ENCODE measurements at regions not wholly inside any gene's neighbourhood (a gene's known extent, or its start where the extent isn't known, plus 50 kb on each side); places are given as distances from the start of the nearest gene placed in this dataset.

DNA sequence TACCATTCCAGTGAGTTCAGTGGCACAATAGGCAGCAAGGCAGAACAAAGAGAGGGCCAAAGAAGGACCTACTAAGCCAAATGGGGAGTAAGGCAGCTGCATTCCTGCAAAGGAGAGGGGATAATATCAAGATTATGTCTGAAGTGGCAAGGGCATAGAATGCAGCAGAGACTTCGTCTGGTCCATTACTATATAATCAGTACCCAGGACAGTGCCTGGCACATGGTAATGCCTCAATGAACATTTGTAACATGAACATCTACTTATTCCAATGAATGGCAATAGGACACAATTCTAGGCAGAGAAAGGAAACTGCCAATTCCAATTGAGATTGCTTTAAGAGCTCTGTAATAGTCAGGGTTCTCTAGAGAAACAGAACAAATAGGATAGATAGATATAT, 82.1 kb upstream of the STAC start (continued):
- TF ChIP-seq TSHZ2 (CRISPR knock-in tag; IDR thresholded peaks at IDR 0.05) (no peak), ZFP3 (CRISPR knock-in tag; IDR thresholded peaks at IDR 0.05) (no peak), PPARA (CRISPR knock-in tag; IDR thresholded peaks at IDR 0.05; ENCODE audit: borderline replicate concordance) (no peak), ZNF70 (CRISPR knock-in tag; IDR thresholded peaks at IDR 0.05) (no peak), GLIS3 (CRISPR knock-in tag; IDR thresholded peaks at IDR 0.05) (no peak), BACH2 (CRISPR knock-in tag; IDR thresholded peaks at IDR 0.05; ENCODE audit: borderline replicate concordance) (no peak), SNAI2 (CRISPR knock-in tag; IDR thresholded peaks at IDR 0.05) (no peak), OSR1 (CRISPR knock-in tag; IDR thresholded peaks at IDR 0.05) (no peak), ESRRG (CRISPR knock-in tag; IDR thresholded peaks at IDR 0.05) (no peak), ISL1 (CRISPR knock-in tag; IDR thresholded peaks at IDR 0.05) (no peak), ZFP30 (CRISPR knock-in tag; IDR thresholded peaks at IDR 0.05) (no peak), TOX (CRISPR knock-in tag; IDR thresholded peaks at IDR 0.05; ENCODE audit: borderline replicate concordance) (no peak), ZNF565 (CRISPR knock-in tag; conservative IDR thresholded peaks at IDR 0.05; ENCODE audit: low read depth) (no peak)
- TF ChIP-seq, protein P1, sequence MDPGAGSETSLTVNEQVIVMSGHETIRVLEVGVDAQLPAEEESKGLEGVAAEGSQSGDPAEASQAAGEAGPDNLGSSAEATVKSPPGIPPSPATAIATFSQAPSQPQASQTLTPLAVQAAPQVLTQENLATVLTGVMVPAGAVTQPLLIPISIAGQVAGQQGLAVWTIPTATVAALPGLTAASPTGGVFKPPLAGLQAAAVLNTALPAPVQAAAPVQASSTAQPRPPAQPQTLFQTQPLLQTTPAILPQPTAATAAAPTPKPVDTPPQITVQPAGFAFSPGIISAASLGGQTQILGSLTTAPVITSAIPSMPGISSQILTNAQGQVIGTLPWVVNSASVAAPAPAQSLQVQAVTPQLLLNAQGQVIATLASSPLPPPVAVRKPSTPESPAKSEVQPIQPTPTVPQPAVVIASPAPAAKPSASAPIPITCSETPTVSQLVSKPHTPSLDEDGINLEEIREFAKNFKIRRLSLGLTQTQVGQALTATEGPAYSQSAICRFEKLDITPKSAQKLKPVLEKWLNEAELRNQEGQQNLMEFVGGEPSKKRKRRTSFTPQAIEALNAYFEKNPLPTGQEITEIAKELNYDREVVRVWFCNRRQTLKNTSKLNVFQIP (CRISPR knock-in tag; IDR thresholded peaks at IDR 0.05; ENCODE audit: borderline replicate concordance, low read depth) = no peak

DNA sequence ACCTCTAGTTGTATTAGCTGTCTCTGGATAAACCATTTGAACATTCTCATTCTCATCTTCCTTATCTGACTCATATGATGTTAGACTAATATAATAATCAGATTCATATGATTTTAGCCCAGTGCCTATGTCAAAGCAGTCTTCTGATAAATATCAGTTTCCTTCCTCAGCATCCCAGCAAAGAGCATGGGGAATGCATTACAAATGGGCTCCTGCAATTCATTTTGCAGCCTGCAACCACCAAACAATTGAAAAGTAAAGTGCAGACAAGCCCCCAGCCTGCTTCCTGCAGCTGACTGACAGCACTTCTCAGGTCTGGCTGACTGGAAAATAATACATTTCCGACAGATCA, 78.2 kb upstream of the STAC start:
- ATAC-seq = peak; percentile 91
- TF ChIP-seq ZFP3 (CRISPR knock-in tag; IDR thresholded peaks at IDR 0.05) = no peak
- TF ChIP-seq ISL1 (CRISPR knock-in tag; IDR thresholded peaks at IDR 0.05) = peak; percentile 19; the same call in 1 of the 2 replicates

GRCh38 chr3:36302626-36303025, 77.7 kb upstream of the STAC start:
- ATAC-seq = peak; percentile 63
- no peak for TF ChIP-seq ARNTL (CRISPR knock-in tag; IDR thresholded peaks at IDR 0.05; ENCODE audit: borderline replicate concordance, low read depth)
- TF ChIP-seq SNAI2 (CRISPR knock-in tag; IDR thresholded peaks at IDR 0.05) = no peak
- no peak for TF ChIP-seq ZFP3 (CRISPR knock-in tag; IDR thresholded peaks at IDR 0.05)
- TF ChIP-seq OSR1 (CRISPR knock-in tag; IDR thresholded peaks at IDR 0.05) = no peak
- TF ChIP-seq ZNF8 (CRISPR knock-in tag; IDR thresholded peaks at IDR 0.05) = no peak
- TF ChIP-seq, protein P2, sequence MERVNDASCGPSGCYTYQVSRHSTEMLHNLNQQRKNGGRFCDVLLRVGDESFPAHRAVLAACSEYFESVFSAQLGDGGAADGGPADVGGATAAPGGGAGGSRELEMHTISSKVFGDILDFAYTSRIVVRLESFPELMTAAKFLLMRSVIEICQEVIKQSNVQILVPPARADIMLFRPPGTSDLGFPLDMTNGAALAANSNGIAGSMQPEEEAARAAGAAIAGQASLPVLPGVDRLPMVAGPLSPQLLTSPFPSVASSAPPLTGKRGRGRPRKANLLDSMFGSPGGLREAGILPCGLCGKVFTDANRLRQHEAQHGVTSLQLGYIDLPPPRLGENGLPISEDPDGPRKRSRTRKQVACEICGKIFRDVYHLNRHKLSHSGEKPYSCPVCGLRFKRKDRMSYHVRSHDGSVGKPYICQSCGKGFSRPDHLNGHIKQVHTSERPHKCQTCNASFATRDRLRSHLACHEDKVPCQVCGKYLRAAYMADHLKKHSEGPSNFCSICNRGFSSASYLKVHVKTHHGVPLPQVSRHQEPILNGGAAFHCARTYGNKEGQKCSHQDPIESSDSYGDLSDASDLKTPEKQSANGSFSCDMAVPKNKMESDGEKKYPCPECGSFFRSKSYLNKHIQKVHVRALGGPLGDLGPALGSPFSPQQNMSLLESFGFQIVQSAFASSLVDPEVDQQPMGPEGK (CRISPR knock-in tag; IDR thresholded peaks at IDR 0.05; ENCODE audit: borderline replicate concordance) = no peak

- ATAC-seq = no peak
- TF ChIP-seq BACH2 (CRISPR knock-in tag; IDR thresholded peaks at IDR 0.05; ENCODE audit: borderline replicate concordance) (no peak), RARB (CRISPR knock-in tag; IDR thresholded peaks at IDR 0.05) (no peak), CSDC2 (CRISPR knock-in tag; IDR thresholded peaks at IDR 0.05) (no peak), SNAI2 (CRISPR knock-in tag; IDR thresholded peaks at IDR 0.05) (no peak), TOX (CRISPR knock-in tag; IDR thresholded peaks at IDR 0.05; ENCODE audit: borderline replicate concordance) (no peak), PPARA (CRISPR knock-in tag; IDR thresholded peaks at IDR 0.05; ENCODE audit: borderline replicate concordance) (no peak), TSHZ2 (CRISPR knock-in tag; IDR thresholded peaks at IDR 0.05) (no peak), ARNTL (CRISPR knock-in tag; IDR thresholded peaks at IDR 0.05; ENCODE audit: borderline replicate concordance, low read depth) (no peak), ZNF70 (CRISPR knock-in tag; IDR thresholded peaks at IDR 0.05) (no peak), ESRRG (CRISPR knock-in tag; IDR thresholded peaks at IDR 0.05) (no peak), OSR1 (CRISPR knock-in tag; IDR thresholded peaks at IDR 0.05) (no peak)
- TF ChIP-seq, protein P3, sequence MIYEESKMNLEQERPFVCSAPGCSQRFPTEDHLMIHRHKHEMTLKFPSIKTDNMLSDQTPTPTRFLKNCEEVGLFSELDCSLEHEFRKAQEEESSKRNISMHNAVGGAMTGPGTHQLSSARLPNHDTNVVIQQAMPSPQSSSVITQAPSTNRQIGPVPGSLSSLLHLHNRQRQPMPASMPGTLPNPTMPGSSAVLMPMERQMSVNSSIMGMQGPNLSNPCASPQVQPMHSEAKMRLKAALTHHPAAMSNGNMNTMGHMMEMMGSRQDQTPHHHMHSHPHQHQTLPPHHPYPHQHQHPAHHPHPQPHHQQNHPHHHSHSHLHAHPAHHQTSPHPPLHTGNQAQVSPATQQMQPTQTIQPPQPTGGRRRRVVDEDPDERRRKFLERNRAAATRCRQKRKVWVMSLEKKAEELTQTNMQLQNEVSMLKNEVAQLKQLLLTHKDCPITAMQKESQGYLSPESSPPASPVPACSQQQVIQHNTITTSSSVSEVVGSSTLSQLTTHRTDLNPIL (CRISPR knock-in tag; IDR thresholded peaks at IDR 0.05; ENCODE audit: low read depth) = no peak
- TF ChIP-seq, protein P1 (CRISPR knock-in tag; IDR thresholded peaks at IDR 0.05; ENCODE audit: borderline replicate concordance, low read depth) = no peak
- TF ChIP-seq, protein P2 (CRISPR knock-in tag; IDR thresholded peaks at IDR 0.05; ENCODE audit: borderline replicate concordance) = no peak
Measured at GRCh38 chr3:36303286-36303685, 77.0 kb upstream of the STAC start.
